Renal cortical epithelial cell (primary cell): ENCODE measurements at regions not wholly inside any gene's neighbourhood (a gene's known extent, or its start where the extent isn't known, plus 50 kb on each side); places are given as distances from the start of the nearest gene placed in this dataset.

Experiments
- DNase-seq: peaks from one replicate; pipeline ENCODE4 v3.0.0-alpha.2; 2011; ENCODE audit warnings: low read depth

DNA sequence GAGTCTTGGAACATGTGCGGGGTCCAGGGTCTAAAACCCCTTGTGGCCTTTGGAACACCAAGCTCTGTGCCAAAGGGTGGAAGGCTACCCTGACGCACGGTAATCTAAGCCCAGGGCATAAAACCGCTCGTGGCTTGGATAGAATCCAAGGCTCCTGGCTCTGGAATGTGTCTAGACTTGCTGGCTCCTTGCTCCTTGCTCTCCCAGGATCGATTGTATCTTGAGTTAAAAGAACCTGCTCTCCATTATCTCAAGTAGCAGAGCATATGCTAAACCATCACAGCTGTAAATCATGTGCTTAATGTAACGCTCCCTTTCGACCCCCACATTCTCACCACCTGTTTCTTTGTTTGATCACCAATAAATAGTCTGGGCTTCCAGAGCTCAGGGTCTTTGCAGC lies 50.3 kb downstream of the TLCD4 start:
- DNase-seq, result peak; percentile 69

DNA sequence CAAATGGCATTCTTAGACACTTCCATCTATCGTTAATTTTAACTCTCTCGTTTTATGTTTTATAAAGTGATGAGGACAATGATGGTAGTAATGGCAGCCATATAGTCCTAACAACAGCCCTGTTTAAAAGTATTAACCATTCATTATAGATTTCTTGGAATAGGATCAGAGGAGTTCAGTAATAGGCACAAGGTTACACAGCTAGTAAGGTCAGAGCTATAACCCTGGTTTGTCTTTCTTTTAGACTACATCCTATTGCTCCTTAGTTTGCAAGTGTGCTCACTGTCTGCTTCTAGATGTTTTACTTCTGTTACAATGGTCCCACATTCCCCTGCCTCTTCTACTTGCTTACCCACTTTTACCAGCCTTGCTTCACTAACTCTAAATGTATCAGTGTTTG lies 50.9 kb downstream of the TLCD4 start:
- DNase-seq, result peak; percentile 7

DNA sequence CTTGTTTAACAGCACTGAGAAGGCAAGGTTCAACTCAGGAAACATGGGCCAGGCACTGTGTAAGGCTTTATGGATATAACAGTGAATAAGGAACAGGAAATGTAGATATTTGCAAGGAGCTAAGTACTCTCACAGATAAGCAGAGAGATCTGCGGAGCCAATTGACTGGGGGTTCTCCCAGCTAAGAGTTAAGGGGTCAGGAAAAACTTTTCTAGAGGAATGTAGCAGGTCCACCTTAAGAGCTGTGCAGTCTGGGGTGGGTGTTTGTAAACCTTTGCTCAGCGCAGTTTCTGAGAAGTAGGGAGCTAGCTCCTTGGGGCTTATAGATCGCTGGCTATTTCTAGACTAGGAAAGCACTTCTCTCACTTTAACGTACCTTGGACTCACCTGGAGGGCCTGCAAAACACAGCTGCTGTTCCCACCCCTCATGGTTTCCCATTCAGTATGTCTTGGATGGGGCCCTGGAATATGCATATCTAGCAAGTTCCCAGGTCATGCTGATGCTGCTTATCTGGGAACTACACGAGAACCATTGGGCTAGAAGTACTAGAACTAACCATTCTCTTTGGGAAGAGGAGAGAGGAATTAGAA lies 51.7 kb downstream of the TLCD4 start:
- no peak for DNase-seq

DNA sequence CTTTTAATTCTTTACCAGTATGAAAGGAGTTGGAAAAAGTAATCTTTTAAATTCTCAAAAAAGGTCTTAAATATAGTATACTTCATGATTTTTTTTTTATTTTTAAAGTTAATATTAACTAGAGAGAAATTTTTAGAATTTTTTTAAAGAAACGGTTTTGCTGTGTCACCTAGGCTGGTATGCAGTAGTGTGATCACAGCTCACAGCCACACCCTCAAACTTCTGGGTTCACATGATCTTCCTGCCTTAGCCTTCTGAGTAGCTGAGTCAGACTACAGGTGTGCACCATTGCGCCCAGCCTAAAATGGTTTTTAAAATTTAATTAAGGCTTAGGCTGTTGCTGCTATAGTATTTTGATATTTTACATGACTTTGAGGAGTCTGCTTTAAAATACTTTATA lies 52.4 kb downstream of the TLCD4 start:
- peak; percentile 90 for DNase-seq

DNA sequence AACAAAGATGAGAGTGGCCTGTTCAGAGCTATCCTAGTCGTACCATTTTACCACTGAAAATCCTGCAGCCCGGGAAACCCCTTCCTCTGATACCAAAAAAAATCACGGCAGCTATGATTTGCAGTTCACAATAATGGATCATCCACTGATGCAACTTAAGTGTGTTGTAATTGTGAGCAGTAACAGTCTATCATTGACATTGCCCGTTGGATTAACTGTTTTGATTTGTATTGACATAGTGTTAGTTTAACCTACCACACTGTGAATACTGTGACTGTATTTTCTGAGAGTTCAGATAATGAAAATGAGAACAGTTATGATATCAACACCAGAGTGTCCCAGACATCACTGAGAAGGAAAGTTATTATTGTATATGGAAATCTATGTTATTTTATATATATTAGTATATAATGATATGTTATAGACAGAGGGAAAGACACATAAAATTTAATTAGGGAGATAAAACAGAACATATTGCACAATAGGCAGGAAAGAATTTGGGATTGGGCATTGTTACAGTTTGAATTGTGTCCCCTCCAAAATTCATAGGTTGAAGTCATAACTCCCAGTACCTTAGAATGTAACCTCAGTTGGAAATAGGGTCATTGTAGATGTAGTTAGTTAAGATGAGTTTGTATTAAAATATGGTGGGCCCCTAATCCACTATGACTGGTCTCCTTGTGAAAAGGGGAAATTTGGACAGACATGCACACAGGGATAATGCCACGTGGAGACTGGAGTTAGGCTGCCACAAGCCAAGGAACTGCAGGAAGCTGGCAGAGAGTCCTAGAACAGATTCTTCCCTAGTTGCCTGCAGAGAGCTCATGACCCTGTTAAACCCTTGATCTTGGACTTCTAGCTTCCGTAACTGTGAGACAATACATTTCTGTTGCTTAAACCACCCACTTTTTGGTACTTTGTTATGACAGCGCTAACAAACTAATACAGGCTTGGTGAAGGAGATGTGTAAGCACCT lies 54.4 kb downstream of the TLCD4 start:
- no peak for DNase-seq

DNA sequence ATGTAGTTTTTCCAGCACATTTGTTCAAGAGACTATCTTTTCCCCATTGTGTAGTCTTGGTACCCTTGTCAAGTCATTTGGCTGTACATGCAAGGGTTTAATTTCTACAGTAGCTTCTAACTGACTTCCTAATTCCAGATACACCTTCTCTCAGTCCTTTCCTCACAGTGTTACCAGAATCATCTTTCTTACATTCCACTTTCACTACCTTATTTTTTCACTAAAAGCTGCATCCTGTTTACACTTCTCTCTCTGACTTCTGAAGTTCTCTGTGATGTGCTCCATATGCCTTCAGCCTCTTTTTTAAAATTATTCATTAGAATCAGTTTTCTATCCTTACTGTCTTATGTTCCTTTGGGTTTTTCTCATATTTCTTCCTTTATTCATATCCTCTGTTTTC lies 57.1 kb upstream of the RWDD3 start:
- no peak for DNase-seq

DNA sequence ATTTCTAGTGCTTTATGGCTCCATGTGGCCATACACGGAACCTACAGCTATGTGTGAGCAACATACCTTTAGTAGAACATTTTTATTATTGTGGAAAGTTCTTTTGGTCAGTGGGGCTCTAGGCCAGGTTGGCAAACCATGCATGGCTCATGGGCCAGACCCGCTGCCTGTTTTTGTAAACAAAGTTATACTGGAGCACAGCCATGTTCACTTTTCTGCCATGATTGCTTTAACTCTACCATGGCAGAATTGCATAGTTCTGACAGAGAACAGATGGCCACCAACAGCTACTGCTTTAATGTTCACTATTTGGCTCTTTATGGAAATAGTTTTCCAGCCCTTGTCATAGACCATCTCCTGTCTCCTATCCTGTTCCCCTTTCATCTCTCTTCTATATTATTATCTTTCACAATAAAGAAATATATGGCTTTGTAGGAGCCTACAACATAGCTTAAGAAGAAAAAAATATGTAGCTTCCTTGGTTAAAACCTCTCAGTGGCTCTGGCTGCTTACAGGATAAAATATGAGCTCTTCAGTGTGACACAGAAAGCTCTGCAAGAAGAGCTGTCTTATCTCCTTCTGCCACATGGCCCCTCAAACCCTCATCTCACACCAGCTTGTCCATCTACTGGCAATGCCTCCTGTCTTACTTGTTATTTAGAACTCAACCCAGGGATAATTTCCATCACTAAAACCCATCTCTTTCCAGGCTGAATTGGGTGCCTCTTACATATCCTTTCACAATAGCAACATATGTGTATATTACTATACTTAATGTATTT lies 54.6 kb upstream of the RWDD3 start:
- no peak for DNase-seq

DNA sequence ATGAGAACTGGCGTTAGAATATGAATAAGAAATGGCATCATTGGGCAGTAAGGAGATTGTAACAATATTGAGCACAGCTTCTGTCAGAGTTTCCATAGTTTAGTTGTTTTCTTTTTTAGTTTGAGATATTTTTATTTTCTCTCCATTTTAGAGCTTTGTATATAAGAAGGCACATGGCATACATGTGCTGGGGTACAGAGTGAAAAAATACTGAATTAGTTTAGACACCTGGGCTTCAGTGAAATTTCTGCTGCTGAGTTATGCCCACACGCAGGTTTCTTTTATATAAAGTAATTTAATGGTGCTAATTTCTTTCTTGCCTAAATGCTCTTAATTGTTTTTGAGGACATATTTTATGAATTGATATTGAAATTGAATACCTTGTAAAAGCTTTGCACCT lies 53.6 kb upstream of the RWDD3 start:
- DNase-seq, result no peak

DNA sequence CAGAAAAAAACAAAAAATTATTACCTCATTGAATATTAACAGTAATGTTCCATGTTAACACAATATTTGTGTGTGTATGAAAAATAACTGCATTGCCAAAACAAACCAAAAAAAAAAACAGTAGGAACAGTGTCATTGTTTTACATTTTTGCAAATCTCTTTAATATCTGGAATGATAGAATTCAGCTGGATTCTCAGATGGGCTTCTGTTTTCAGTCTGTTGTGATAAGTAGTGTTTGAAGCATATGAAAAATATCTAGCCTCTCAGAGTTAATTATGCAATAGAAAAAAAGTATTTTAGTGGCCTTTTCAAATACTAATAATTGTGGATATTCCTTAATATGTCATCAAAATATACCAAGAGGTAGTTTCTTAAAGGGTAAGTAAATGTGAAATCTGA lies 52.9 kb upstream of the RWDD3 start:
- DNase-seq, result no peak

DNA sequence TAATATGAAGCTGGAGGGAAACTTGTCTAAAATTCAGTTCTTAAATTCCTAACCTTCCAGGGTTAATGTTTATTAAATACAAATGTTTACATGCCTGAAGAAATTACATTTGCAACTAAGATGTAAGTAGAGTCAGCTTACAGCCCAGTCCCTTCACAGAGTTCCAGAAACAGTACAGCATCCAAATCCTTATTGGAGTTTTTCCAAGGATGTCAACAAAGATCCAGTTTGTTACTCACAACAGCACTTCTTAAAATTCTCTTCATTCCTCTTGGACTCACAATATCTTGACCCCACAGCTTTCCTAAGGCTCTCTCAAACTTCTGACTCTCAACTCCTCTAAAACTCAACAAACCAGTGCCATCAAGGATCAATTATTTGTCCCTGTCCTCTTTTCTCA lies 50.1 kb upstream of the RWDD3 start:
- DNase-seq, result no peak
